Endothelial cell of umbilical vein (primary cell): ENCODE measurements at regions not wholly inside any gene's neighbourhood (a gene's known extent, or its start where the extent isn't known, plus 50 kb on each side); places are given as distances from the start of the nearest gene placed in this dataset.

ENCODE experiments used
- BruUV-seq: library from RNA; stranded (reverse); fragments of 400-500 nt; replicated peaks from 2 replicates; lab custom pipeline; 2021; lab: Mats Ljungman, UMichigan
- CTCF ChIA-PET: fragments of 300-600, 350-600 bp; sonication (Branson Sonifier 250); formaldehyde crosslinking; loops from one replicate; lab custom pipeline; 2021; ENCODE audit warnings: antibody characterized with exemption, inconsistent platforms; lab: Charles Lee
- POLR2A ChIA-PET: fragments of 300-600, 350-600 bp; sonication (Branson Sonifier 250); formaldehyde crosslinking; loops from one replicate; lab custom pipeline; 2021; ENCODE audit warnings: antibody characterized with exemption, inconsistent platforms; lab: Charles Lee
- DNase-seq: peaks from one replicate; pipeline ENCODE4 v3.0.0-alpha.2; 2011; ENCODE audit warnings: low read depth, low spot score
- FAIRE-seq: peaks from 2 replicates; lab custom pipeline; 2011; peaks lifted over from hg19 to GRCh38; lab: Jason Lieb, UNC
- H2AFZ ChIP-seq: 2 replicates; pipeline ENCODE4 v1.6.0; 2012; ENCODE audit warnings: low read depth, low read length, control low read depth, inconsistent platforms
- H3K27ac ChIP-seq: 2 replicates; pipeline ENCODE4 v1.5.1; 2011; ENCODE audit warnings: low read depth, mild to moderate bottlenecking, control low read depth, low read length, moderate library complexity; ENCODE audit not compliant: insufficient read depth
- H3K27me3 ChIP-seq, 2 experiments: 2 replicates each; pipeline versions ENCODE4 v1.6.0 to v1.6.1; 2011; ENCODE audit warnings: low read length in 2 of 2, mixed read lengths in 1 of 2; ENCODE audit not compliant: control insufficient read depth in 2 of 2, insufficient read depth in 2 of 2
- H3K36me3 ChIP-seq, 2 experiments: 2 replicates in 1 of 2; 3 replicates in 1 of 2; pipeline ENCODE4 v1.5.1; 2011; ENCODE audit warnings: low read length in 2 of 2, mild to moderate bottlenecking in 1 of 2, moderate library complexity in 1 of 2; ENCODE audit not compliant: control insufficient read depth in 2 of 2, insufficient read depth in 2 of 2; ENCODE audit errors: extremely low read depth in 1 of 2
- H3K4me1 ChIP-seq: 3 replicates; pipeline ENCODE4 v1.5.1; 2011; ENCODE audit warnings: mild to moderate bottlenecking, low read length; ENCODE audit not compliant: control insufficient read depth, insufficient read depth; ENCODE audit errors: extremely low read depth
- H3K4me2 ChIP-seq: 2 replicates; pipeline ENCODE4 v1.6.1; 2011; ENCODE audit warnings: low read length, control low read depth, mixed read lengths; ENCODE audit not compliant: insufficient read depth
- H3K4me3 ChIP-seq, 3 experiments: fragments of 200-600 bp in 1 of 3; sonication (generic), shearing (Covaris generic) in 1 of 3; replicated peaks in 1 of 3; 2 replicates each; pipeline ENCODE4 v1.5.1; 2011 to 2016; ENCODE audit warnings: control low read depth in 3 of 3, low read length in 3 of 3, mild to moderate bottlenecking in 2 of 3, inconsistent platforms in 1 of 3, low read depth in 1 of 3, moderate library complexity in 1 of 3; ENCODE audit not compliant: insufficient read depth in 1 of 3
- H3K79me2 ChIP-seq: 2 replicates; pipeline ENCODE4 v1.6.0; 2012; ENCODE audit warnings: low read length, inconsistent platforms; ENCODE audit not compliant: control insufficient read depth, insufficient read depth
- H3K9ac ChIP-seq: replicated peaks from 2 replicates; pipeline ENCODE3; 2011; ENCODE audit warnings: low read length, control low read depth; ENCODE audit not compliant: insufficient read depth; ENCODE audit errors: extremely low read depth
- H3K9me1 ChIP-seq: replicated peaks from 3 replicates; pipeline ENCODE4 v1.6.0; 2011; ENCODE audit warnings: mild to moderate bottlenecking, low read length; ENCODE audit not compliant: control insufficient read depth, insufficient read depth; ENCODE audit errors: extremely low read depth
- H3K9me3 ChIP-seq: replicated peaks from 2 replicates; pipeline ENCODE4 v1.5.1; 2012; ENCODE audit warnings: low read length, inconsistent platforms; ENCODE audit not compliant: control insufficient read depth, insufficient read depth
- H4K20me1 ChIP-seq: replicated peaks from 2 replicates; pipeline ENCODE3; 2011; ENCODE audit warnings: mild to moderate bottlenecking, low read length; ENCODE audit not compliant: control insufficient read depth, insufficient read depth; ENCODE audit errors: extremely low read depth
- EZH2 ChIP-seq: IDR thresholded peaks from 2 replicates; pipeline ENCODE4 v1.6.1; 2012; ENCODE audit warnings: borderline replicate concordance, low read depth, mild to moderate bottlenecking, moderate library complexity, low read length, inconsistent platforms; ENCODE audit not compliant: severe bottlenecking
- FOS ChIP-seq: IDR thresholded peaks from 2 replicates; pipeline ENCODE4 v1.6.1; 2011; ENCODE audit warnings: mild to moderate bottlenecking, low read length, moderate library complexity, borderline replicate concordance; ENCODE audit not compliant: insufficient read depth
- MYC ChIP-seq: IDR thresholded peaks from one replicate; pipeline ENCODE4 v1.6.1; 2011; ENCODE audit warnings: mild to moderate bottlenecking, low read depth, low read length
- POLR2A ChIP-seq: IDR thresholded peaks from 2 replicates; pipeline ENCODE4 v1.6.1; 2012; ENCODE audit warnings: low read depth, mild to moderate bottlenecking, control low read depth, low read length
- POLR2AphosphoS5 ChIP-seq: IDR thresholded peaks from 2 replicates; pipeline ENCODE4 v1.6.1; 2012; ENCODE audit warnings: low read depth, mild to moderate bottlenecking, control low read depth, low read length, moderate library complexity; ENCODE audit not compliant: insufficient read depth
- dilution Hi-C: fragments of 300-500 bp; cut with MboI; formaldehyde crosslinking; loops from one replicate; pipeline ENCODE4 v1.15.0; 2019; ENCODE audit warnings: low sequenced_read_pairs; ENCODE audit not compliant: extremely low pct_ligation_motif_present
- intact Hi-C: fragments of 100-400 bp; cut with micrococcal nuclease; formaldehyde crosslinking; loops from one replicate; pipeline ENCODE4 v1.10.0; 2022
- TF ChIP-seq, protein P1 (sequence below): IDR thresholded peaks from 2 replicates; pipeline ENCODE4 v1.6.1; 2011; ENCODE audit not compliant: insufficient read depth, insufficient read length
- TF ChIP-seq, protein P2 (sequence below), 2 donors: IDR thresholded peaks; 1 replicate in 1 of 2; 2 replicates in 1 of 2; pipeline ENCODE4 v1.5.1; 2011; ENCODE audit warnings: low read length in 2 of 2, mild to moderate bottlenecking in 2 of 2, moderate library complexity in 2 of 2, control low read depth in 1 of 2, inconsistent platforms in 1 of 2, low read depth in 1 of 2; ENCODE audit not compliant: insufficient read depth in 1 of 2; ENCODE audit errors: extremely low read depth in 1 of 2

DNA sequence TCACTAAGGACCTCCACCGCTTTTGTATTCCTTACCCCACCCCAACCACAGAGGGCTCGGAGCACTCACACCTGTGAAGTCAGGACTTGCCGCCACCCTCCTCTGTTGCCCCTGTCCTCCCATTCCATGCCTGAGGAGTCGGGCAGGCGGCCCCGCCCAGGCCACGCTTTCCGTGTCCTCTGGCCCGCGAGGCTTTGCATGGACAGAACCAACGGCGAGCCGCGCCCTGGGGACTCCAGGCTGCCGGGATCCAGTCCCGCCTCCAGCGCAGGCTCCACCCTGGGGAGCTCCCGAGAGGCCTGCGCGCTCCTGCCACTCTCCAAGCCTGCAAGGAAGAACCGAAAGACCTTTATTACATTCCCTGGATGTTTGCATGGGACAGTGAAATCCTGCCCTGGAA lies 366.4 kb upstream of the POM121L12 start:
- CTCF ChIA-PET = no interaction called here
- FAIRE-seq (no peak), DNase-seq (no peak)
- intact Hi-C loops = loop anchor here (10.0 kb wide), 2 partner anchors 256 to 426 kb away; no protein-coding TSS in a partner anchor
- H4K20me1 ChIP-seq = no peaks in the 10 kb centered on the region
- peaks cover 2% of the 10 kb centered on the region for H3K4me1 ChIP-seq
- POLR2A ChIA-PET = no interaction called here
- no peaks in the 10 kb centered on the region for H3K79me2 ChIP-seq
- H3K9ac ChIP-seq = no peak overlapping the region
- dilution Hi-C loops = no loop called here
- no peaks in the 10 kb centered on the region for H3K9me3 ChIP-seq
- no TSS peak for BruUV-seq
- no peaks in the 10 kb centered on the region for H3K36me3 ChIP-seq
- H3K4me2 ChIP-seq = no peak overlapping the region
- no peaks in the 10 kb centered on the region for H3K27me3 ChIP-seq
- H3K9me1 ChIP-seq = no peaks in the 10 kb centered on the region
- H3K27ac ChIP-seq = no peak overlapping the region
- H2AFZ ChIP-seq = no peak overlapping the region
- TF ChIP-seq POLR2AphosphoS5 (no peak), MYC (no peak), FOS (no peak), EZH2 (no peak), POLR2A (no peak)
- TF ChIP-seq, protein P1, sequence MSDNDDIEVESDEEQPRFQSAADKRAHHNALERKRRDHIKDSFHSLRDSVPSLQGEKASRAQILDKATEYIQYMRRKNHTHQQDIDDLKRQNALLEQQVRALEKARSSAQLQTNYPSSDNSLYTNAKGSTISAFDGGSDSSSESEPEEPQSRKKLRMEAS = no peak
- TF ChIP-seq, protein P2, sequence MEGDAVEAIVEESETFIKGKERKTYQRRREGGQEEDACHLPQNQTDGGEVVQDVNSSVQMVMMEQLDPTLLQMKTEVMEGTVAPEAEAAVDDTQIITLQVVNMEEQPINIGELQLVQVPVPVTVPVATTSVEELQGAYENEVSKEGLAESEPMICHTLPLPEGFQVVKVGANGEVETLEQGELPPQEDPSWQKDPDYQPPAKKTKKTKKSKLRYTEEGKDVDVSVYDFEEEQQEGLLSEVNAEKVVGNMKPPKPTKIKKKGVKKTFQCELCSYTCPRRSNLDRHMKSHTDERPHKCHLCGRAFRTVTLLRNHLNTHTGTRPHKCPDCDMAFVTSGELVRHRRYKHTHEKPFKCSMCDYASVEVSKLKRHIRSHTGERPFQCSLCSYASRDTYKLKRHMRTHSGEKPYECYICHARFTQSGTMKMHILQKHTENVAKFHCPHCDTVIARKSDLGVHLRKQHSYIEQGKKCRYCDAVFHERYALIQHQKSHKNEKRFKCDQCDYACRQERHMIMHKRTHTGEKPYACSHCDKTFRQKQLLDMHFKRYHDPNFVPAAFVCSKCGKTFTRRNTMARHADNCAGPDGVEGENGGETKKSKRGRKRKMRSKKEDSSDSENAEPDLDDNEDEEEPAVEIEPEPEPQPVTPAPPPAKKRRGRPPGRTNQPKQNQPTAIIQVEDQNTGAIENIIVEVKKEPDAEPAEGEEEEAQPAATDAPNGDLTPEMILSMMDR (IDR thresholded peaks at IDR 0.05; ENCODE audit: extremely low read depth in 1 of 2, insufficient read depth in 1 of 2, low read depth in 1 of 2, low read length in 2 of 2) = no peak
- H3K4me3 ChIP-seq = no peak overlapping the region
